Psoas muscle (tissue), 7 donors: ENCODE measurements at regions not wholly inside any gene's neighbourhood (a gene's known extent, or its start where the extent isn't known, plus 50 kb on each side); places are given as distances from the start of the nearest gene placed in this dataset.

Source experiments
- ATAC-seq, 4 donors: fragments of 200-7000 bp; cut with Tn5 transposase; one replicate each; pipeline ENCODE4 v1.9.1; 2020; ENCODE audit warnings: moderate library complexity in 3 of 4, mild to moderate bottlenecking in 2 of 4
- DNase-seq, 2 donors: peaks; one replicate each; pipeline ENCODE4 v3.0.0-alpha.2; 2020
- H3K27ac ChIP-seq: fragments of 200-600 bp; one replicate; pipeline ENCODE4 v1.8.0; 2022
- H3K27me3 ChIP-seq, 3 donors: fragments of 200-600 bp in 1 of 3; one replicate each; pipeline versions ENCODE4 v1.6.1 to v1.8.0; 2013 to 2022; ENCODE audit warnings: low read length in 2 of 3, mild to moderate bottlenecking in 2 of 3, moderate library complexity in 1 of 3; ENCODE audit not compliant: insufficient read depth in 3 of 3
- H3K36me3 ChIP-seq, 2 donors: fragments of 200-600 bp in 1 of 2; one replicate each; pipeline versions ENCODE4 v1.6.1 to v1.8.0; 2013 to 2022; ENCODE audit warnings: low read depth in 1 of 2, mild to moderate bottlenecking in 1 of 2, moderate library complexity in 1 of 2; ENCODE audit not compliant: insufficient read depth in 1 of 2
- H3K4me1 ChIP-seq: fragments of 200-600 bp; one replicate; pipeline ENCODE4 v1.8.0; 2022
- H3K4me3 ChIP-seq: fragments of 200-600 bp; one replicate; pipeline ENCODE4 v1.8.0; 2022; ENCODE audit warnings: mild to moderate bottlenecking
- H3K9me3 ChIP-seq: fragments of 200-600 bp; one replicate; pipeline ENCODE4 v1.8.0; 2022
- WGBS, 3 donors: extraction: QIAGEN DNeasy Blood & Tissue Kit; methylation state at CpG; one replicate each; pipeline versions ENCODE4 v1.1.6 to v1.1.7; 2013; 5-methylcytosine and 5-hydroxymethylcytosine counted together
- intact Hi-C, 2 donors: fragments of 100-400 bp; cut with DNase I; formaldehyde crosslinking; loops; one replicate each; pipeline versions ENCODE4 v1.11.0 to v1.14.2; 2022
- TF ChIP-seq, protein P1 (sequence below): fragments of 200-600 bp; IDR thresholded peaks from one replicate; pipeline ENCODE4 v1.8.0; 2022; ENCODE audit warnings: antibody characterized with exemption
- donor health status: healthy with polysubstance abuse.
- donor health status: DM: no; HTN: no; CAD: no; lungs with moderate emphysema.
- donor health status: Bipolar disorder and iron deficiency.
- donor health status: healthy.
- donor health status: DM: yes; HTN: yes; CAD: no.
- donor health status: DM: no; HTN: no; CAD: no.
- donor health status: DM: yes; HTN: yes; CAD: no.

DNA sequence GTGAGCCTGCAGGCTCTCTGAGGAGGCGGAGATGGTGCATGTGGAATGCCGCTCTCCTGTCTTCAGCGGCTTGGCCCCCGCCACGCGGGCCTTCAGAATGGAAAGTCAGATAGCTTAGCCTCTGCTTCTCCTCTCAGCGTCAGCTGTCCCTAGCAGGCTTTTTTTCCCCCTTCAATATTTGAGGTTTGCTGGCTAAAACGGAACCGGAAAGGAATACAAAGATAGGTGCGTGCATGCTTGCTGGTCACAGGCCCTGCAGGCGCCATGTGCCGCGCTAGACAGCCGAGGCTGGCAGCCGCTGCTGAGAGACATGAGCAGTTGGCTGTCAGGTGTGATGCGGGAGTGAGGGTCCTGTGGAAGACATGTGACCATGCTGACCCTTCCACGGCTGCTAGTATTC is 161.2 kb upstream of the COBL start:
- ATAC-seq (no peak), DNase-seq (no peak)
- Histone ChIP-seq H3K27ac (no peak overlapping the region), H3K36me3 (no peaks in the 10 kb centered on the region), H3K4me1 (no peaks in the 10 kb centered on the region), H3K4me3 (no peak overlapping the region), H3K27me3 (peaks cover 0 to 4% (median 4%) of the 10 kb centered on the region in 3 donors), H3K9me3 (no peaks in the 10 kb centered on the region)
- TF ChIP-seq, protein P1, sequence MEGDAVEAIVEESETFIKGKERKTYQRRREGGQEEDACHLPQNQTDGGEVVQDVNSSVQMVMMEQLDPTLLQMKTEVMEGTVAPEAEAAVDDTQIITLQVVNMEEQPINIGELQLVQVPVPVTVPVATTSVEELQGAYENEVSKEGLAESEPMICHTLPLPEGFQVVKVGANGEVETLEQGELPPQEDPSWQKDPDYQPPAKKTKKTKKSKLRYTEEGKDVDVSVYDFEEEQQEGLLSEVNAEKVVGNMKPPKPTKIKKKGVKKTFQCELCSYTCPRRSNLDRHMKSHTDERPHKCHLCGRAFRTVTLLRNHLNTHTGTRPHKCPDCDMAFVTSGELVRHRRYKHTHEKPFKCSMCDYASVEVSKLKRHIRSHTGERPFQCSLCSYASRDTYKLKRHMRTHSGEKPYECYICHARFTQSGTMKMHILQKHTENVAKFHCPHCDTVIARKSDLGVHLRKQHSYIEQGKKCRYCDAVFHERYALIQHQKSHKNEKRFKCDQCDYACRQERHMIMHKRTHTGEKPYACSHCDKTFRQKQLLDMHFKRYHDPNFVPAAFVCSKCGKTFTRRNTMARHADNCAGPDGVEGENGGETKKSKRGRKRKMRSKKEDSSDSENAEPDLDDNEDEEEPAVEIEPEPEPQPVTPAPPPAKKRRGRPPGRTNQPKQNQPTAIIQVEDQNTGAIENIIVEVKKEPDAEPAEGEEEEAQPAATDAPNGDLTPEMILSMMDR, result no peak
- 89 to 92% (median 91%) methylated on average over 17 of the region's 17 CpGs for WGBS, 3 donors
- intact Hi-C loops, result no loop called here

DNA sequence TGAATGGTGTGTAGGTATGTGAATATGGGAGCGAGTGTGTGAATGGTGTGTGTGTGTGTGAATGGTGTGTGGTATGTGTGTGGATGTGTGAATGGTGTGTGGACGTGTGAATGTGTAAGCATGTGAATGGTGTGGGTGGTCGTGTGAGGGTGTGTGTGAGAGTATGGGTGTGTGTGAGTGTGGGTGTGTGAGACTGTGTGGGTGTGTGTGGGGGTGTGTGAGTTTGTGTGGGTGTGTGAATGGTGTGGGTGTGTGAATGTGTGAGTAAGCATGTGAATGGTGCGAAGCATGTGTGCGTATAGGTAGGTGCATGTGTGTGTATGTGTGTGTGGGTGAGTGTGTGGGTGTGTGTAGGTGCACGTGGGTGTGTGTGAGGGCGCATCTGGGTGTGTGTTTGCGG is 160.7 kb upstream of the COBL start:
- DNase-seq (no peak), ATAC-seq (no peak)
- Histone ChIP-seq H3K36me3 (no peaks in the 10 kb centered on the region), H3K9me3 (no peaks in the 10 kb centered on the region), H3K4me3 (no peak overlapping the region), H3K27ac (no peak overlapping the region), H3K27me3 (peaks cover 0 to 8% (median 4%) of the 10 kb centered on the region in 3 donors), H3K4me1 (no peaks in the 10 kb centered on the region)
- intact Hi-C loops, result no loop called here
- WGBS, 3 donors, result 84 to 97% (median 91%) methylated on average over 8 of the region's 8 CpGs
- TF ChIP-seq, protein P1, result no peak

DNA sequence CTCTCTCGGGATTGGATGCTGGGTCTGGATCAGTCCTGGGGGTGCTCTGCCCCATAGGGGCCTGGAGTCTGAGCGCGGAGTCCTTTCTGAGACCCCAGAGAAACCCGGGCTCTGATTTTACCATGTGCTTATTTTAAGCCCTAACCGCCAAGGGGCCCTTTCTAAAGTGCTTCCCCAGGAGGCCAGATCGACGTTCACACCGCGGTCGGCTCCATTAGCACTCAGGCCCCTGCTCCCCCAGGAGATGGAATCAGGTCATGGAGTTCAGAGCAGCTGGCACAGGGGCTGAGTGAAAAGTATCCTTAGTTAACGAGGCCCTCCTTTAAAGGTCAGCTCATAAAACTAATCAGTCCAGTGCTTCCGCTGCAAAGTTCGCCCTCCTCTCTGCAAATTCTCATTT is 159.4 kb upstream of the COBL start:
- 67 to 74% (median 68%) methylated on average over 13 of the region's 13 CpGs for WGBS, 3 donors
- no peaks in the 10 kb centered on the region for H3K4me1 ChIP-seq
- ATAC-seq, result no peak
- intact Hi-C loops, result no loop called here
- peaks cover 0 to 17% (median 4%) of the 10 kb centered on the region in 3 donors for H3K27me3 ChIP-seq
- TF ChIP-seq, protein P1, result no peak
- no peak overlapping the region for H3K4me3 ChIP-seq
- H3K36me3 ChIP-seq, result no peaks in the 10 kb centered on the region
- H3K27ac ChIP-seq, result no peak overlapping the region
- H3K9me3 ChIP-seq, result no peaks in the 10 kb centered on the region
- DNase-seq, result no peak

DNA sequence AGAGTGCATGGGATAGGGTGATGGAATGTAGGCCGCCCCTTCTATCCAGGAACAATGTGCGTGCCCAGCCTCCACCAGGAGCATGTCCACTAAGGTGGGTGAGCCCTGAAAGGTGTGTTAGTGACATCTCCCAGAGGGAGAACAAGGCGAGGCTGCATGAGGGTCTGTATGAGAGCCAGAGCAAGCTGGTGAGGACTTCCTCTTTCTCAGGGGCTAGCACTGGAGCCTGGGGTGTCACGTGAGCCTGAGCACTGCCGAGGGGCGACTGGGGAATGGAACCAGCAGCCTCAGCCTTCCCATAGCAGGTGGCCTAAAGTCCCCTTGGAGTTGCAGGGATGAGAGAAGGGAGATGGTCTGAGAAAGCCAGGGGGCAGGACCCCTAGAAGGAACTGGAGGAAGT is 156.3 kb upstream of the COBL start:
- Histone ChIP-seq H3K4me3 (no peak overlapping the region), H3K4me1 (no peaks in the 10 kb centered on the region), H3K27ac (no peak overlapping the region), H3K27me3 (peaks cover 0 to 21% (median 4%) of the 10 kb centered on the region in 3 donors), H3K9me3 (no peaks in the 10 kb centered on the region), H3K36me3 (no peaks in the 10 kb centered on the region)
- intact Hi-C loops, result no loop called here
- DNase-seq (no peak), ATAC-seq (no peak)
- WGBS, 3 donors, result 81 to 87% (median 82%) methylated on average over 6 of the region's 6 CpGs
- TF ChIP-seq, protein P1, result no peak

- ATAC-seq, result no peak
Observed at GRCh38 chr7:51471981-51472296, 155.3 kb upstream of the COBL start.

More at GRCh38 chr7:51471981-51472296, 155.3 kb upstream of the COBL start:
- Histone ChIP-seq H3K27ac (no peak overlapping the region), H3K27me3 (peaks cover 0 to 21% (median 4%) of the 10 kb centered on the region in 3 donors), H3K4me3 (no peak overlapping the region), H3K9me3 (no peaks in the 10 kb centered on the region), H3K4me1 (no peaks in the 10 kb centered on the region), H3K36me3 (no peaks in the 10 kb centered on the region)
- intact Hi-C loops, result no loop called here
- TF ChIP-seq, protein P1, result no peak
- DNase-seq, result no peak
- 7 to 23% (median 20%) methylated on average over 11 of the region's 11 CpGs for WGBS, 3 donors
